Loucy (cell line): ENCODE measurements at regions not wholly inside any gene's neighbourhood (a gene's known extent, or its start where the extent isn't known, plus 50 kb on each side); places are given as distances from the start of the nearest gene placed in this dataset.

Experiments used
- H2AFZ ChIP-seq: fragments of 200-600 bp; sonication (generic); 2 replicates; pipeline ENCODE4 v1.6.0; 2016; ENCODE audit warnings: antibody characterized with exemption, mild to moderate bottlenecking, low read length, moderate library complexity
- H3F3A ChIP-seq: fragments of 200-600 bp; 2 replicates; pipeline ENCODE4 v1.6.0; 2016; ENCODE audit warnings: antibody characterized with exemption, low read depth, mild to moderate bottlenecking
- H3K27me3 ChIP-seq: fragments of 200-600 bp; sonication (generic); 2 replicates; pipeline ENCODE4 v1.6.1; 2014; ENCODE audit warnings: low read length, mild to moderate bottlenecking; ENCODE audit not compliant: insufficient read depth, poor library complexity, severe bottlenecking
- H3K36me3 ChIP-seq: fragments of 200-600 bp; sonication (generic); 2 replicates; pipeline ENCODE4 v1.6.1; 2016; ENCODE audit warnings: low read length; ENCODE audit not compliant: insufficient read depth
- H3K4me1 ChIP-seq: fragments of 200-600 bp; sonication (generic); 2 replicates; pipeline ENCODE4 v1.5.1; 2014; ENCODE audit warnings: low read length, mild to moderate bottlenecking; ENCODE audit not compliant: insufficient read depth, poor library complexity, severe bottlenecking
- H3K4me2 ChIP-seq: fragments of 200-600 bp; sonication (generic); 2 replicates; pipeline ENCODE4 v1.6.0; 2014; ENCODE audit warnings: antibody characterized with exemption, low read length, low read depth, mild to moderate bottlenecking; ENCODE audit not compliant: poor library complexity, severe bottlenecking
- H3K4me3 ChIP-seq: fragments of 200-600 bp; sonication (generic); 2 replicates; pipeline ENCODE4 v1.5.1; 2014; ENCODE audit warnings: low read length, mild to moderate bottlenecking, mixed read lengths; ENCODE audit not compliant: poor library complexity, severe bottlenecking
- H3K79me2 ChIP-seq: fragments of 200-600 bp; sonication (generic); 2 replicates; pipeline ENCODE4 v1.6.1; 2014; ENCODE audit warnings: low read length; ENCODE audit not compliant: insufficient read depth
- H3K9ac ChIP-seq: fragments of 200-600 bp; sonication (generic); 2 replicates; pipeline ENCODE4 v1.6.0; 2014; ENCODE audit warnings: mild to moderate bottlenecking, low read depth, low read length, moderate library complexity; ENCODE audit not compliant: poor library complexity, severe bottlenecking
- H3K9me2 ChIP-seq: fragments of 200-600 bp; sonication (generic); replicated peaks from 2 replicates; pipeline ENCODE4 v1.6.1; 2016; ENCODE audit warnings: low read depth, low read length, mixed read lengths
- H3K9me3 ChIP-seq: fragments of 200-600 bp; sonication (generic); 2 replicates; pipeline ENCODE4 v1.6.1; 2014; ENCODE audit warnings: mild to moderate bottlenecking, antibody characterized with exemption, low read length, low read depth; ENCODE audit not compliant: insufficient read depth
- H4K20me1 ChIP-seq: fragments of 200-600 bp; sonication (generic); 2 replicates; pipeline ENCODE4 v1.6.0; 2014; ENCODE audit warnings: antibody characterized with exemption, low read length, mild to moderate bottlenecking; ENCODE audit not compliant: insufficient read depth, poor library complexity, severe bottlenecking
- CTCF ChIP-seq: fragments of 200-600 bp; sonication (generic); conservative IDR thresholded peaks from 2 replicates; pipeline ENCODE4 v1.5.1; 2014; ENCODE audit warnings: mild to moderate bottlenecking, antibody characterized with exemption, low read length
- EZH2phosphoT487 ChIP-seq: fragments of 200-600 bp; IDR thresholded peaks from 2 replicates; pipeline ENCODE4 v1.6.1; 2018; ENCODE audit warnings: antibody characterized with exemption, mild to moderate bottlenecking, moderate library complexity, borderline replicate concordance

DNA sequence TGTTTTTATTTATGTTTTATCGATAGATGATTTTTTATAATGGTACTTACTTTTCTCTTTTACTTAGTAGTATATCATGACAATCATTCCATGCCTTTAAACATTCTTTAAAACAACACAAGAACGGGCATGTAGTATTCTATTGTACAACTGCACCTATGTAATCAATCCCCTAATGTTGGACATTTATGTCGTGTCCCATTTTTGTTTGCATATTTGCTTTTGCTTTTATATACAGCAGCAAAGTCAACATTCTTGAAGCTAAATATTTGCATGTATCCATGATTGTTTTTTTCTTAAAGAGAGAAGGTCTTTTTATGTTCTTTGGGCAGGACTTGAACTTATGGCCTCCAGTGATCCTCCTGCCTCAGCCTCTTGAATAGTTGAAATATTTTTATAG lies 527.0 kb upstream of the CLINT1 start:
- no peak overlapping the region for H3K9ac ChIP-seq
- no peak overlapping the region for H3K4me2 ChIP-seq
- H3K9me3 ChIP-seq: peaks cover 7% of the 10 kb centered on the region; the same call in 1 of the 2 replicates
- H3K27me3 ChIP-seq: no peaks in the 10 kb centered on the region
- TF ChIP-seq EZH2phosphoT487: no peak
- no peak for TF ChIP-seq CTCF
- H2AFZ ChIP-seq: no peak overlapping the region
- H3K9me2 ChIP-seq: no peaks in the 10 kb centered on the region
- H3K79me2 ChIP-seq: no peaks in the 10 kb centered on the region
- H3F3A ChIP-seq: no peaks in the 10 kb centered on the region
- no peaks in the 10 kb centered on the region for H3K36me3 ChIP-seq
- H4K20me1 ChIP-seq: no peaks in the 10 kb centered on the region
- H3K4me1 ChIP-seq: peaks cover 17% of the 10 kb centered on the region
- H3K4me3 ChIP-seq: no peak overlapping the region

DNA sequence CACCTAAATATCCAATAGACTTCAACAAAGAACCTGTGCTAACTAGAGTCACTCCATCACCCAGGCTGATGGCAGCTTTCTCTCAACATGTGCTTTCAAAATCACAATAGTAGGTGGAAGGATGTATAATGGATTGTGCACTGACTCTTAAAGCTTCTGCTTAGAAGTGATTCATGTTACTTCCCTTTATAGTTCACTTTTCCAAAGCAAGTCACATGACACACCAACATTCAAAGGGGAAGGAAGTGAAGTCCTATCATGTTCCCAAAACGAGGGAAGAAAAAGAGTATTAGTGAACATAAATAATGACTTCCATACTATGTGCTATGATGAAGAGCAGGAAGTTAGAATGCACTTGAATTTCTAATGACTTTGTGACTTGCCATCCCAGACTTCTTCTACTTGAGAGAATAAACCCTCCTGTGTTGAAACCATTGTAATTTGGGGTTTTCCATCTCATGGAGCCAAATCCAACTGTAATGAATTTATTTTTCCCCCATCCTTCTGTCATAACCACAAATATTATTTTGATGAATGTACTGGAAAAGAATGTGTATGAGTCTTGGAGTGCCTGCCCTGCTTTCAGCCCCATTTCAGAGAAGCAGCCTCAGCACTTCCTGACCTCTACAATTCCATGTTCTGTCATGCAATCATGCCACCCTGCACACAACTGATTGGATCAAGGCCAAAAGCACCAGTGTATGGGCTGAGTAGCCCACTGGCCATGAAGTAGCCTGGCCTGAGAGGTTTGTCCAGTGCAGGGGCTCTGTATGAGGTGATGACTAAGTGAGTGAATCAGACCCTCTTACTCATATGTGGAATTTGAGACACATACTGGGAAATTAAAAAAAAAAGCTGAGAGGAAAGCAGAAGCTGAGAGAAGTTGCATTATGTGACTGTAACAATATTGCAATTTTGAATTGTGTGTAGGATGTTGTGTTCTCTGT lies 525.9 kb upstream of the CLINT1 start:
- Histone ChIP-seq H3K9me2 (no peaks in the 10 kb centered on the region), H3F3A (no peaks in the 10 kb centered on the region), H3K9me3 (peaks cover 7% of the 10 kb centered on the region; the same call in 1 of the 2 replicates), H4K20me1 (no peaks in the 10 kb centered on the region), H3K27me3 (no peaks in the 10 kb centered on the region), H3K4me3 (no peak overlapping the region), H3K9ac (no peak overlapping the region), H2AFZ (no peak overlapping the region), H3K4me2 (no peak overlapping the region), H3K36me3 (no peaks in the 10 kb centered on the region), H3K4me1 (peaks cover 9% of the 10 kb centered on the region), H3K79me2 (no peaks in the 10 kb centered on the region)
- no peak for TF ChIP-seq CTCF
- no peak for TF ChIP-seq EZH2phosphoT487

DNA sequence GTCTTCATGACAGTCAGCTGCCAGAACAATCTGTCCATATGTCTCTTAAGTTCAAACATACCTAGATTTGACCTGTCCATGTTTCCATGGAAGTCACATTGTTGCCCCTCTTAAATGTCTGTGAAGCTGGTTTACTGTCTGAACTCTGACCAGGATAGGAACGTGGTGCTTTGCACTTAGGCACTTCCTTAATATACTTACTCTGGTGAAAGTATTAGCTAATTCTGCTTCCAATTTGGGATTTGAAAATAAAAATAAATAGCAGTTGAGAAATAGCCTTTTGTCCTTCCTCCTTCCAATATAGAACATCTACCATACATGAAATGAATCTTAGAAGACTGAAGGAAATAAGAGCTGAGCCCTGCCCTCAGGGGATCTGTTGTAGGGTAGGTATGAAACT lies 524.5 kb upstream of the CLINT1 start:
- Histone ChIP-seq H3K79me2 (no peaks in the 10 kb centered on the region), H3K36me3 (no peaks in the 10 kb centered on the region), H3K27me3 (no peaks in the 10 kb centered on the region), H3K4me3 (no peak overlapping the region), H4K20me1 (no peaks in the 10 kb centered on the region), H2AFZ (no peak overlapping the region), H3K9ac (peak overlapping the region; percentile 20), H3K4me1 (peaks cover 9% of the 10 kb centered on the region), H3K9me2 (no peaks in the 10 kb centered on the region), H3K9me3 (peaks cover 7% of the 10 kb centered on the region; the same call in 1 of the 2 replicates), H3F3A (no peaks in the 10 kb centered on the region), H3K4me2 (no peak overlapping the region)
- TF ChIP-seq CTCF (no peak), EZH2phosphoT487 (no peak)
